HG03045 (cell line): ENCODE measurements at regions not wholly inside any gene's neighbourhood (a gene's known extent, or its start where the extent isn't known, plus 50 kb on each side); places are given as distances from the start of the nearest gene placed in this dataset.
"Not testable (repeated sequence)": the region's sequence is repeated elsewhere in the genome, so short reads cannot be mapped to it uniquely, and the experiment has no call there.

Source experiments
- ATAC-seq: cut with Tn5 transposase; IDR thresholded peaks from one replicate; pipeline ENCODE4 v1.9.1; 2021; ENCODE audit warnings: mild to moderate bottlenecking, moderate library complexity; ENCODE audit not compliant: unreplicated experiment

- no peak for ATAC-seq
Observed at GRCh38 chr5:91927439-91927838, 544.3 kb upstream of the ARRDC3 start.

DNA sequence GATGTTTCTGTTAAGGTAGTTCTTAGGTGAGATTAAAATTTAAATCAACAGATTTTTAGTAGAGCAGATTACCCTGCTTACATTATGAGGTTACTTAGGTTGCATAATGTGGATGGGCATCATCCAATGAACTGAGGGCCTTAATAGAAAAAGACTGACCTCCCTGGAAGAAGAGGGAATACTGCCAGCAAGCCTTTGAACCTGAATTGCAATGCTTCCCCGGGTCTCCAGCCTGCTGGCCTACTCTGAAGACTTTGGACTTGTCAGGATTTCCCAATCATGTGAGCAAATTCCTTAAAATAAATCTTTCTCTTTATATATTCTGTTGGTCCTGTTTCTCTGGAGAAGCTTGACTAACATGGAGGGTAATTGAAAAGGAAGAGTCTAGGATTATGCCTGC is 542.1 kb upstream of the ARRDC3 start:
- no peak for ATAC-seq

- not testable (repeated sequence) for ATAC-seq
Observed at GRCh38 chr5:91917037-91917814, 534.1 kb upstream of the ARRDC3 start.

DNA sequence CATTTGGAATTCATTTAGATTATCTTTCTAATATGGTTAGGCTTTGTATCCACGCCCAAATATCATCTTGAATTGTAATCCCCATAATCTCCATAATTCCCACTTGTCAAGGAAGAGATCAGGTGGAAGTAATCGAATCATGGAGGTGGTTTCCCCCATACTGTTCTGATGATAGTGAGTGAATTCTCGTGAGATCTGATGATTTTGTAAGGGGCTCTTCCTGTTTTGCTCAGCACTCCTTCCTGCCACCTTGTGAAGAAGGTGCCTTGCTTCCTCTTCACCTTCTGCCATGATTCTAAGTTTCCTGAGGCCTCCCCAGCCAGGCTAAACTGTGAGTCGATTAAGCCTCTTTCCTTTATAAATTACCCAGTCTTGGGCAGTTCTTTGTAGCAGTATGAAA is 527.5 kb upstream of the ARRDC3 start:
- no peak for ATAC-seq

DNA sequence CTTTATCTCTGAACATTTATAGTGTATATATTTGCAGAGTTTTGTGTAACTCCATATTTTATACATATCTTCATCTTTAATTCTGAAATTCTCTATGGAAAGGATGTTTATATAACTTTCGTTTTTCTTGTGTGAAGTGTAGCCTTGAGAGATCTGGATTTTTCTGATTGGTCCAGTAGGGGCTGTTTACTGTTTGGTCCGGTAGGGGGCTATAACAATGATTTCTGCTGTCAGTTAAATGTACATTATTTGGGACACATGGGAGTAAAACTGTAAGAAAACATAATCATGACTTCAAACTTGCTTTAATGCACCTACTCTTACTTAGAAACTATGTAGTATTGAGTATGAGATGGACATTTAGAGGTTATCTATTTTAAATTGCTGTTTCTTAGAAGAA is 527.1 kb upstream of the ARRDC3 start:
- ATAC-seq, result no peak

DNA sequence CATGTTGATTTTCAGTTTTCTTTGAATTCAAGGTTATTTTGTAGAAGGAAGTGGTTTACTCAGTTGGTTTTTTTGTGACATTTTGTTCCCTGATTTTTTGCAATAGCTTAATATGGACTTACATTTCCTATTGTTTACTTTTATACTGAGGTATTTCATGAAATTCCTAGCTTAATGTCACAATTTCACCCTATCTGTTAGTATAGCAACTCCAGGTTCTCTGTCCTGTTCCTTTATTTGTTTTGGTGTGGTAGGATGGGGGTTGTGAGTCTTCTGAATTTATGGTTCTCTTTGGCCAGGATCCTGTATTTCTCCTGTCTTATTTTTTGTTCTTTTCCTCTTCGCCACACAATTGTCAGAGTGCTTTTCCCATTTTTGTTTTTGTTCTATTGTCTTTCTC is 523.4 kb upstream of the ARRDC3 start:
- ATAC-seq, result no peak

- no peak for ATAC-seq
Observed at GRCh38 chr5:91906027-91906426, 522.9 kb upstream of the ARRDC3 start.

DNA sequence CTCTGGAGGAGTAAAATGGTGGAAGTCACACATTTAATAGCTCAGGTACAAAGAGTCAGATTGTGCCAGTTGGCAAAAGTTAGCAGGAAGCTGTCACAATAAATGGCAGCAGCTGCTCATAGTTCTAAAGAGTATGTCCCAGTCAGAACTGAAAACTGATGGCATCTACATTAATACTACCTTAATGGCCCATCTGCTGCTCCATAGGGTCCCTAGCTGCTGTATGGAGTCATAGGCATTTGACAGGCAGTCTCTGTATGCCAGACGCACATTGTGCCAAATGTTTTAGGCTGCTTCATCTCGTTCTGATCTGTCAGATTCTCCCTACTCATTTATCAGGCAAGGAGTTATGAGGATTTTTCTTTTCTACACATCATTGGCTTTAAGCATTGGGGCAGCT is 515.8 kb upstream of the ARRDC3 start:
- no peak for ATAC-seq

DNA sequence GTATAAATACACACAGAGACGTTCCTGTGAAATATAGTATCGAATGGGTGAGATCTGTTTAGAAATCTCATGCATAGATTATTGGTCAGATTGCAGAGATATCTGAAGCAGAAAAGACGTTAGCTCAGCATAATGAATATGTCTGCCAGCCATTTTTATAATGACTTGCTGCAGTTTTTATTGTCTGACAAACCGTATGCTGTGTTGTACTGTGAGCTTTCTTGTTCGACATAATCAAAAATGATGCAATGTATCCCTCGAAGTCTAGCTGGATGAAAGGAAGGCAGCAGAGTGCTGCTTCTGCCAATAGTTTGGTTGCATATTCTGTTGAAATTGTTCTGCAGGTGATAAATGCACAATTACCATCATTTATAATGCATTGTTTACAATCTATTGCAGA is 514.9 kb upstream of the ARRDC3 start:
- no peak for ATAC-seq

- no peak for ATAC-seq
Observed at GRCh38 chr5:91888810-91889209, 505.7 kb upstream of the ARRDC3 start.

- ATAC-seq, result no peak
Observed at GRCh38 chr5:91885291-91886265, 502.5 kb upstream of the ARRDC3 start.

- no peak for ATAC-seq
Observed at GRCh38 chr5:91884036-91884435, 500.9 kb upstream of the ARRDC3 start.

- ATAC-seq, result no peak
Observed at GRCh38 chr5:91875196-91875779, 492.2 kb upstream of the ARRDC3 start.

DNA sequence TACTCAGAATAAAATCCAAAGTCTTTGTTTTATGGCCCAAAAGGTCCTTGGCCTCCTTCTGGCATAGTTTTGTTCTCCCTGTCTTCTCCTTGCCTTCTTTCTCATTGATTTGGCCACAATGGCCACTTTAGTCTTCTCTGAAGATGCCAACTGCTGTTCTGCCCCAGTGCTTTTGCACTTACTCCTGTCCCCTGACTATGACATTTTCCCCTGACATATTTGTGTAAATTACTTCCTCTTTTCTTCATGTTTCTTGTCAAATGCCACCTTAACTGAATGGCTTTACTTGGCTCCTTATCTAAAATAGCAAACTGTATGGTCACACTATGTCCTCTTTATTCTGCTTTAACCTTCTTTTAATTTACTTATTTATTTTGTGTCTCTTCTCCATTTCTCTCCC is 484.7 kb upstream of the ARRDC3 start:
- ATAC-seq, result no peak

GRCh38 chr5:91865915-91866314 is 482.8 kb upstream of the ARRDC3 start:
- no peak for ATAC-seq

- no peak for ATAC-seq
Observed at GRCh38 chr5:91864962-91865361, 481.8 kb upstream of the ARRDC3 start.

DNA sequence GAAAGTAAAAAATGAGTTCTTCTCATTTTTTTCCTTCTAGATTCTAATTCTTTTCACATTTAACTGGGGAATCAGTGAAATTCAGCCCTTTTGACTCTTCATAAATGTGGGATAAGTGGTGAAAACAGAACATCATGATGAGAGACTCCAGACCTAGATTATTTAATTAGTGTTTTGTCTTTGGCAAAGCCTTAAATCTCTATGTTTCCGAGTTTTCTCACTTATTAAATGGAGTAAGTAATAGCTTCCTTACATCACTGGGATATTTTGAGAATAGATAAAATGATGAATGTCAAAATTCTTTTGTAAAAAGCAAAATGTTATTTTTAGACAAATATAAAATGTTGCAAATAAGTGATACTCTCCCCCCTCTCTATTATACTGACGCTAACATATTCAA is 468.6 kb upstream of the ARRDC3 start:
- ATAC-seq, result no peak

DNA sequence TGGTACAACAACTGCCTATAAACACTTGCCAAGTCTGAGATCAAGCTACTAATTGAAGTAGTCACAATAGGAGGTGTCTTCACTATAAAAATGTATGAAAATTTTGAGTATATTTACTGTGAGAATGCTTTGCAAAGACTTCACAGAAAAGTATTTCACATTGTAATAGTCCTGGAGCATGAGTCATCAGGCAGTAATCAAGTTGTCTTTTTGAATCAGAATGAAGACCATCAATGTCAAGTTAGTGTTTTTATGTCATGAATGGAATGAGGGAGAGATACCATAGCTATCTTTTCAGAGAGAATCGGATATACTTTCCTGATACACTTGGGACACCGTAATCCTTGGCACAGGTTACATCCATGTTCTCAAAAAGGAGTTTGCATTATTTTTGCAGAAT is 466.9 kb upstream of the ARRDC3 start:
- ATAC-seq, result no peak

DNA sequence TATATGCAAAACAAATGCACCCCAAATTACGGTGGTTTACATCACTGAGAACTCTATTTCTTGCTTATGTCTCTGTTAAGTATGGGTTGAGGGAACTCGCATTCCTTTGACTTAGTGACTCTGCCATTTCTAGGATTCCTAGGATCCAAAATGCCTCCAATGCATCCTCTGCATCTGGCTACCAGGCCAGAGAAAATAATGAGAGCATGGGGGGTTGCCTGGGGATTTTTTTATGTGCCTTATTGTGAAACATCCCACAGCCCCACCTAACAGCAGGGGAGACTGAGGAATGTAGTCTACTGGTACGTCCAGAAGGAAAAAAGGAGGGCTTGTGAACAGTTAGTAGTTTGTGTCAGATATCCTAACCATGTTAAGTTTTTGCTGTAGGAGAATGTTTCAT is 466.0 kb upstream of the ARRDC3 start:
- ATAC-seq, result no peak

DNA sequence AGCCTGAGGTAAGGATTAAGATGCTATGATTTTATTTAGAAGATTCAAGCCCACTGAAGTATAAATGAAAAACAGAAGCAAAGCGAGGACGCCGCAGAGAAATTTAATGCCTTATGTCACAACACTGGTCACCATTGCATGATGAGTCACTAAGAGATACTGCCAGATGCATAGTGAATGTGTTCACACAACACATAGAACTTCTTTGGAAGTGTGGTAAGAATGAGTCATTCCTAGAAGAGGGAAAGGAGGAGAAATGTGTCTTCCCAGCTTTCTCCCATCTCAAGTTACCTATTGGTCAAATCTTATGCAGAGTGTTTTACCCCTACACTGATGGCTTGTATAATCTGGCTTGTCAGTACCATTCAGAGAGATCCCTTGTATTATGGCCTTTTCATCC is 465.3 kb upstream of the ARRDC3 start:
- ATAC-seq, result no peak

DNA sequence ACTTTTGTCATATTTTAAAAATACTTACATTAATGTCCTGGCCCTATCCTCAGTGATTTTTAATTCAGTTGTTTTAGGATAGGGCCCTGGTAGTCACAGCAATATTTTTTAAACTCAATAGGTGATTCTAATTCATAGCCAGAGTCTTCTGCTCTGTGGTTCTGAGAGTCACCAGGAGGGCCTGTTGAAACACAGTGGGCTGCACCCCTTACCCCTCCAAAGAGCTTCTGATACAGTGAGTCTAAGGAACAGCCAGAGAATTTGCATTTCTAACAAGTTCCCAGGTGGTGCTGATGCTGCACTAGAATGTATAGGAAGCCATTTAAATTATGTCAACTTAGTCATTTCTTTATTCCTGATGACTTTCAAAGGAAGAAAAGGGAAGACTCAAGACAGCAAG is 458.3 kb upstream of the ARRDC3 start:
- no peak for ATAC-seq

- ATAC-seq, result no peak
Observed at GRCh38 chr5:91840412-91840811, 457.3 kb upstream of the ARRDC3 start.
